Central memory CD8-positive, alpha-beta T cell (primary cell): ENCODE measurements at regions not wholly inside any gene's neighbourhood (a gene's known extent, or its start where the extent isn't known, plus 50 kb on each side); places are given as distances from the start of the nearest gene placed in this dataset.

Experiments
- ATAC-seq: fragments of 150-1000 bp; cut with Tn5 transposase; replicated peaks from 2 replicates; pipeline ENCODE4 v1.10.0; 2022; ENCODE audit warnings: mild to moderate bottlenecking, moderate FRiP score, moderate number of reproducible peaks; ENCODE audit not compliant: poor library complexity, severe bottlenecking; ENCODE audit errors: extremely low read depth
- DNase-seq, 2 donors: peaks; one replicate each; pipeline ENCODE4 v3.0.0; 2021; ENCODE audit warnings: low spot score in 2 of 2
- H3K27ac Mint-ChIP-seq: one replicate; pipeline ENCODE4 v1.8.0; 2022; ENCODE audit warnings: low read depth, mild to moderate bottlenecking, moderate library complexity, mixed read lengths
- H3K27me3 Mint-ChIP-seq: one replicate; pipeline ENCODE4 v1.8.0; 2022; ENCODE audit warnings: mixed read lengths
- H3K36me3 Mint-ChIP-seq: one replicate; pipeline ENCODE4 v1.8.0; 2022; ENCODE audit warnings: mild to moderate bottlenecking, moderate library complexity, mixed read lengths; ENCODE audit not compliant: insufficient read depth
- H3K4me1 Mint-ChIP-seq: one replicate; pipeline ENCODE4 v1.8.0; 2022; ENCODE audit warnings: mixed read lengths
- H3K4me3 Mint-ChIP-seq: one replicate; pipeline ENCODE4 v1.8.0; 2022; ENCODE audit warnings: mild to moderate bottlenecking, moderate library complexity, mixed read lengths
- H3K9me3 Mint-ChIP-seq: one replicate; pipeline ENCODE4 v1.8.0; 2022; ENCODE audit warnings: mixed read lengths

GRCh38 chrX:148314876-148315275, 185.5 kb upstream of the AFF2 start:
- peaks cover 23% of the 10 kb centered on the region for H3K4me1 Mint-ChIP-seq
- DNase-seq (no peak), ATAC-seq (no peak)
- H3K27ac Mint-ChIP-seq, result no peak overlapping the region
- no peaks in the 10 kb centered on the region for H3K9me3 Mint-ChIP-seq
- H3K4me3 Mint-ChIP-seq, result no peak overlapping the region
- peaks cover 4% of the 10 kb centered on the region for H3K36me3 Mint-ChIP-seq
- H3K27me3 Mint-ChIP-seq, result no peaks in the 10 kb centered on the region

GRCh38 chrX:148316446-148316845, 184.0 kb upstream of the AFF2 start:
- ATAC-seq (no peak), DNase-seq (no peak)
- no peaks in the 10 kb centered on the region for H3K27me3 Mint-ChIP-seq
- H3K36me3 Mint-ChIP-seq, result peaks cover 2% of the 10 kb centered on the region
- no peaks in the 10 kb centered on the region for H3K9me3 Mint-ChIP-seq
- peaks cover 13% of the 10 kb centered on the region for H3K4me1 Mint-ChIP-seq
- H3K4me3 Mint-ChIP-seq, result no peak overlapping the region
- H3K27ac Mint-ChIP-seq, result no peak overlapping the region

- no peaks in the 10 kb centered on the region for H3K27me3 Mint-ChIP-seq
- H3K27ac Mint-ChIP-seq, result no peak overlapping the region
- no peaks in the 10 kb centered on the region for H3K9me3 Mint-ChIP-seq
These were observed 177.5 kb upstream of the AFF2 start for GRCh38 chrX:148322906-148323305.

GRCh38 chrX:148333989-148334388, 166.4 kb upstream of the AFF2 start:
- H3K4me1 Mint-ChIP-seq, result peaks cover 19% of the 10 kb centered on the region
- peak overlapping the region; percentile 73 for H3K27ac Mint-ChIP-seq
- H3K36me3 Mint-ChIP-seq, result peaks cover 4% of the 10 kb centered on the region
- H3K4me3 Mint-ChIP-seq, result no peak overlapping the region
- no peaks in the 10 kb centered on the region for H3K27me3 Mint-ChIP-seq
- H3K9me3 Mint-ChIP-seq, result no peaks in the 10 kb centered on the region
- DNase-seq (no peak), ATAC-seq (peak; percentile 46)

More at GRCh38 chrX:148322906-148323305, 177.5 kb upstream of the AFF2 start:
- DNase-seq (no peak), ATAC-seq (no peak)
- Mint-ChIP-seq H3K36me3 (no peaks in the 10 kb centered on the region), H3K4me3 (no peak overlapping the region), H3K4me1 (no peaks in the 10 kb centered on the region)

- Mint-ChIP-seq H3K27ac (no peak overlapping the region), H3K36me3 (peaks cover 4% of the 10 kb centered on the region), H3K4me1 (peaks cover 27% of the 10 kb centered on the region), H3K27me3 (no peaks in the 10 kb centered on the region), H3K4me3 (no peak overlapping the region), H3K9me3 (no peaks in the 10 kb centered on the region)
- no peak for DNase-seq
- no peak for ATAC-seq
These were observed 162.5 kb upstream of the AFF2 start for GRCh38 chrX:148337873-148338272.

GRCh38 chrX:148354916-148355315, 145.5 kb upstream of the AFF2 start:
- ATAC-seq, result no peak
- peaks cover 5% of the 10 kb centered on the region for H3K9me3 Mint-ChIP-seq
- H3K27me3 Mint-ChIP-seq, result no peaks in the 10 kb centered on the region

GRCh38 chrX:148361641-148362040, 138.8 kb upstream of the AFF2 start:
- H3K9me3 Mint-ChIP-seq, result no peaks in the 10 kb centered on the region
- no peak overlapping the region for H3K27ac Mint-ChIP-seq
- H3K27me3 Mint-ChIP-seq, result no peaks in the 10 kb centered on the region
- H3K36me3 Mint-ChIP-seq, result no peaks in the 10 kb centered on the region
- no peak for DNase-seq
- H3K4me3 Mint-ChIP-seq, result no peak overlapping the region
- no peaks in the 10 kb centered on the region for H3K4me1 Mint-ChIP-seq
- no peak for ATAC-seq

More at GRCh38 chrX:148354916-148355315, 145.5 kb upstream of the AFF2 start:
- Mint-ChIP-seq H3K36me3 (peaks cover 3% of the 10 kb centered on the region), H3K4me1 (no peaks in the 10 kb centered on the region), H3K27ac (no peak overlapping the region), H3K4me3 (no peak overlapping the region)
- DNase-seq, result no peak

GRCh38 chrX:148363471-148364235, 136.8 kb upstream of the AFF2 start:
- no peak overlapping the region for H3K27ac Mint-ChIP-seq
- no peaks in the 10 kb centered on the region for H3K27me3 Mint-ChIP-seq
- DNase-seq (no peak), ATAC-seq (no peak)
- H3K9me3 Mint-ChIP-seq, result no peaks in the 10 kb centered on the region
- no peak overlapping the region for H3K4me3 Mint-ChIP-seq
- no peaks in the 10 kb centered on the region for H3K36me3 Mint-ChIP-seq
- H3K4me1 Mint-ChIP-seq, result no peaks in the 10 kb centered on the region

- no peaks in the 10 kb centered on the region for H3K4me1 Mint-ChIP-seq
- no peak for ATAC-seq
These were observed 135.2 kb upstream of the AFF2 start for GRCh38 chrX:148365233-148365632.

GRCh38 chrX:148371291-148371690, 129.1 kb upstream of the AFF2 start:
- H3K9me3 Mint-ChIP-seq, result no peaks in the 10 kb centered on the region
- H3K4me3 Mint-ChIP-seq, result no peak overlapping the region
- H3K27me3 Mint-ChIP-seq, result no peaks in the 10 kb centered on the region
- H3K36me3 Mint-ChIP-seq, result no peaks in the 10 kb centered on the region
- H3K4me1 Mint-ChIP-seq, result no peaks in the 10 kb centered on the region
- no peak for ATAC-seq
- H3K27ac Mint-ChIP-seq, result no peak overlapping the region
- DNase-seq, result no peak

More at GRCh38 chrX:148365233-148365632, 135.2 kb upstream of the AFF2 start:
- Mint-ChIP-seq H3K4me3 (no peak overlapping the region), H3K27me3 (no peaks in the 10 kb centered on the region), H3K9me3 (no peaks in the 10 kb centered on the region), H3K36me3 (no peaks in the 10 kb centered on the region), H3K27ac (no peak overlapping the region)
- DNase-seq, result no peak

- no peaks in the 10 kb centered on the region for H3K9me3 Mint-ChIP-seq
- DNase-seq, result no peak
- no peak overlapping the region for H3K4me3 Mint-ChIP-seq
- no peaks in the 10 kb centered on the region for H3K36me3 Mint-ChIP-seq
- H3K27ac Mint-ChIP-seq, result no peak overlapping the region
- no peaks in the 10 kb centered on the region for H3K27me3 Mint-ChIP-seq
- ATAC-seq, result no peak
- no peaks in the 10 kb centered on the region for H3K4me1 Mint-ChIP-seq
These were observed 127.5 kb upstream of the AFF2 start for GRCh38 chrX:148372925-148373324.

- DNase-seq, result no peak
- ATAC-seq, result no peak
- Mint-ChIP-seq H3K27ac (no peak overlapping the region), H3K9me3 (no peaks in the 10 kb centered on the region), H3K4me1 (peaks cover 11% of the 10 kb centered on the region), H3K36me3 (peaks cover 2% of the 10 kb centered on the region), H3K27me3 (no peaks in the 10 kb centered on the region), H3K4me3 (no peak overlapping the region)
These were observed 124.1 kb upstream of the AFF2 start for GRCh38 chrX:148376342-148376741.

- H3K4me1 Mint-ChIP-seq, result peaks cover 17% of the 10 kb centered on the region
- DNase-seq (no peak), ATAC-seq (no peak)
- H3K27me3 Mint-ChIP-seq, result no peaks in the 10 kb centered on the region
- H3K9me3 Mint-ChIP-seq, result no peaks in the 10 kb centered on the region
- H3K27ac Mint-ChIP-seq, result peak overlapping the region; percentile 83
- peaks cover 2% of the 10 kb centered on the region for H3K36me3 Mint-ChIP-seq
- peak overlapping the region; percentile 74 for H3K4me3 Mint-ChIP-seq
These were observed 120.3 kb upstream of the AFF2 start for GRCh38 chrX:148380107-148380506.
